ENCODE measurements at regions not wholly inside any gene's neighbourhood (a gene's known extent, or its start where the extent isn't known, plus 50 kb on each side); places are given as distances from the start of the nearest gene placed in this dataset.

DNA sequence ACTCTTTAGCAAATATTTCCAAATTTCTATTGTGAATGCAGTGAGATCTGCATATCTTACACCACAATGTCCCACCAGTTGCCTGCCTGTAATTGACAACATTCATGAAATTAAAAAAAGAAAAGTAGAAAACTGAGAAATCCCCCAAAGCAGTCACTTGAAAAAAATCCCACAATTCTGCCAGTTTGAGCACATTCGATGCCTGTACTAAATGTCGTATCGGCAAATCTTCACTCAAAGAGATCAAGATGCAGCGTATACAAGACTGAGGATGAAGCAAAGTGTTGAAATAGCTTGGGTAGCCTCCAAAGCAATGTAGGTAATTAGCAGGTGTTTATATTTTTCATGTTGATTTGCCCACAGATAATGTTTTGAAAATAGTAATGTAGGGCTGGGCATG is 186.7 kb upstream of the ZEB2 start:
- no peak for DNase-seq

DNA sequence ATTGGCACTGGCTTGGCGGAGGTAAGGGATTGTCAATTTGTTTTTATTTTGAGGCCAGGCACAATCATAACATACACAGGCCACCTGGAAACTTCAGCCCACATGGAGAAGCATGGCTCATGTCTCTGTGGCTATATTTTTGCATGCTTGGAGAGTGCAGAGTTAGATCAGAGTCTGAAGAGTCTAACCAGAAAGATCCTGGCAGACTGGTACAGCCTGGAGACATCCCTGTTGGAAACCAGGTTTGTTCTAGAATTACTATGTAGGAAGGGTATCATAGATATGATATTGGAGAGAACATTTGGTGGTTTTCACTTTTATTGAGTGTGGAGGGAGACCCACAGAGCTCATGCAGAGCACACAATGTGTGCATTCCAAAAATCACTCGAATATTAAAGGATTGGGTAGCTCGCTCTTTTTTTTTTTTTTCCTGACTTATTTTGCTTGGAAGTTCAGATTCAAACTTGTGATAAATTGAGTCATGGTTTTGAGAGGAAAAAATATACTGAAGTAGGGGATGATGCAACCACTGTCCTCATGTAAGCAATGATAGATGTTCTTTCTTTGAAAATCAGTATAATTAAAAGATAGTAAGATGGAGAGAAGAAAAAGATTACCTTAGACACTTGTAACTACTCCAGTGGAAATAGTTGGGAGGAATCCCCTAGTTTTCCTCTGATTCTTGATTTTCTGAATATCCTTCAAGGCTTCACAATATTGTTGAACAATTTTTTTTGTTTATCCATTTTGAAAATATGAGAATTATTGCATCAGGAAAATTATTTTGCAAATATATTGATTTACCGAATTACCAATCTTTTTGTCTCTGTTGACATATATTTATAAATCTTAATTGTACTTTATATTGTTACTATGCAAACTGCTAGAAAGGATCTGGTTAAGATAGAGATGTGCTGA is 185.7 kb upstream of the ZEB2 start:
- DNase-seq: no peak

DNA sequence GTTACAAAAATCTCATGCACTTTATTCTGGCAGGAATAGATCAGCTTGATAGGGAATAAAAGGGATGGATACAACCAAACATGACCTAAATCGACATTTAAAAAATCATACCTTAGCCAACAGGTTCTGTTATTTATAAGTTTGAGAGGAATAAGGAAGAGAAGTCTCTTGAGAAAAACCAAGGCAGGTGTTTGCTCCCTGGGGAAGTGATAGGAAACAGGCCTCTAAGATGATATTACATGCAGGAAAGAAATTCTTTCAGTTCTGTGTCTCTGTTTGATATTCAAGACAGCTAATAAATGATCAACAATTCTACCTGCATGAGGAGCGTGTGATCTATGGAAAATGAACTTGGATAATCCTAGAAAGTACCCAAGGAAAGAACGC is 184.8 kb upstream of the ZEB2 start:
- no peak for DNase-seq

- DNase-seq: peak; percentile 96
Observed at GRCh38 chr2:144703852-144704708, 184.2 kb upstream of the ZEB2 start.

DNA sequence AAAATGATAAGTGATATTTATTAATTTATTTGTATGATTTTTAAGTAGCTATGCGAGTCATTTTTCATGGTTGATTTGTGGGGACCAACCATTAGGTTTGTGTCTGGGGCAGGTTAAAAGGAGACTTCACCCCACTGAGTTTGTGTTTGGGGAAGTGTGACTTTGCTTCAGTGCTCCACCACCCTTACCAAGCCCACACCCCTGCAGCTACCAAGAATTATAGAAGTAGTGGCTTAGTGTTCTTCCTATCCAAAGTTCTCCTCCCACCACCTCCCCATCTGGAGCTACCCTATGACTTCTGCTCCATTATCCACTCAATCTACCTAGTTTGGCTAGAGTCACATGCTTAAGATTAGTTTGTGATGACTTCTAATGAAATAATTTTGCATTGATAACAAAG is 182.1 kb upstream of the ZEB2 start:
- DNase-seq: peak; percentile 66

DNA sequence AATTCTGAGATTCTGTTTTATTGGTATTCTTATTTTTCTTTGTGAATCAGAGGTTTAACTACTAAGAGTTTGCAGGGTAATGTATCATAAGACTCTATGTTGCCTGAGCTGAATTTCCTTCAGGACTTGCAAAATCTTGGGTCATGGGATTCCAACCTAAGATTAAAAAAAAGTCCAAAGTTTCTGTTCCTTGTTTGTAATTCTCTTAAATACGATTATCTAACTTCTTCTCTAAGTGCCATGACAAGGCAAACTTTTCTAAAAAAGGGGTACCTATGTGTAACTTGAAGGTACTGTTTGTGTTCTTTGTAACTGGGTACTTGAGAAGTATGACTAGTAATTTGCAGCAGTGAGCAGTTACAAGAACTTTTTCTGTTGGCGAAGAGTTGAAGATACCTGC is 181.3 kb upstream of the ZEB2 start:
- peak; percentile 90 for DNase-seq

GRCh38 chr2:144698156-144698555 is 178.2 kb upstream of the ZEB2 start:
- no peak for DNase-seq

DNA sequence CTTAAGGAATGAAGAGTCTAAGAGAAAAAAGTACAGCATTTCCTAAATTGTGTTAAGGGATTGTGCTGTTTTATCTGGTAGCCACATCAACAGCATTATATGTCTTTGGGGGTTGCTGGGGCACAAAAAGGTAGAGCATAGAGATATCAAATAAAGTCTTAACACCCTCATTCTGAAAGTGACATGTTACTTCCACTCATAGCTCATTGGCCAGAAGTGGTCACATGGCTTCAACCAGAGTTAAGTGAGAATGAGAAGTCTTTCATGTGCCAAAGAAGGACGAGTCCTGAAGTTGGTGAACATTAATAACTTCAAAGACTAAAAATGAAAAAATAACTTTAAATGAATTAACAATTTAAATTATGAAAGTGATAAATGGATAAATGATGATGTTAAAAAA is 175.7 kb upstream of the ZEB2 start:
- DNase-seq: no peak

DNA sequence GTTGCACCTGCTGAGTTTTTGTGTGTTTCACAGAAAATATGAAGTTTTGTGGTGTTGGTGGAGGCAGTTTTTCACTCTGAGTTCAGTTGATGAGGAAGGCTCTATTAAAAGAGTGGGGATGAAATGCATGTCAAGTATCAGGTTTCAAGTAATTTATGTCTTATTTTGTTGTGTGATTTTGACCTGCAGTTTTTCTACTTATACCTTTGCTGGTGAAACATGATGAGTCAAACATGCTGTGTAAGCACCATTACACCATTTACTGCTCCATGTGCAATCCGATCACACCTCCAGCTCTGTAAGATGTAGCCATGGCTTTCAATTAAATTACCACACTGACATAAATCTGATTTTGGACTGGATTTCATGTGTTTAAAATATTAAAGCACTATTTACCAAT is 174.5 kb upstream of the ZEB2 start:
- DNase-seq: no peak

GRCh38 chr2:144693179-144693578 is 173.3 kb upstream of the ZEB2 start:
- peak; percentile 76 for DNase-seq

DNA sequence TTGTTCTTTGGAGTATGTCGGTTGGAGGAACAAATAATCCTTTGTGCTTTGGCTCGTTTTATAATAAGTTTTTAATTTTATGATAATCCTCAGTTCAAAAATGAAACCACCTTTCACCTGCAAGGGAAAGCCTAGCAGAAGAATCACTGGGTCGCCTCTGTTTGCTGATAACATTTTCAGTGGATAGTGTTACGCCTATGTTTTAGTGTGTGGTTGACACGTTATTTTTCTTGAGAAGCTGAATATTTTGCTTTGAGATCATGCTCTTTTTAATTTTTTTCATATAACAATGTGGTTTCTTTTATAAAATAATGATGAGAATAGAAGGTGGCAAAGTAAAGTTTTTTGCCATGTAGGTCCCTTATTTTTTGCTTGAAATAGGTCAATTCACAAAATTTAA is 172.7 kb upstream of the ZEB2 start:
- no peak for DNase-seq

DNA sequence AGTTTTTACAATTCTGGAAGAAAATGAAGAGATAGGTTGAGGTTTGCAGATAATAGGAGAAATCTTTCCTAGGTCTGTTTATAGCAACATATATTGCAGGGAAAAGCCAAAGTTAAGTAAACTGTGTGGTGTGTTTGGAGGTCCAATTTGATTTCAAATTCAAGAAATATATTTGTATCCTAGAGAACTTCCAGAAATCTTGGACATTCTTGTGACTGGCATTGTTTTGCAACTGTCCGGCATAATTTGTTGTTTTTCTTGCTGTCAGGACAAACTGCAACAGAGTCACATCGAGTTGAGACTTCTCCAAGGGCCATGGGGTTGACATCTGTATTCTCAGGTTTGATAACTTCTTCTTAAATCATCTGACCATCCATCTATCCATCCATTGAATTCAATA is 170.9 kb upstream of the ZEB2 start:
- DNase-seq: no peak

DNA sequence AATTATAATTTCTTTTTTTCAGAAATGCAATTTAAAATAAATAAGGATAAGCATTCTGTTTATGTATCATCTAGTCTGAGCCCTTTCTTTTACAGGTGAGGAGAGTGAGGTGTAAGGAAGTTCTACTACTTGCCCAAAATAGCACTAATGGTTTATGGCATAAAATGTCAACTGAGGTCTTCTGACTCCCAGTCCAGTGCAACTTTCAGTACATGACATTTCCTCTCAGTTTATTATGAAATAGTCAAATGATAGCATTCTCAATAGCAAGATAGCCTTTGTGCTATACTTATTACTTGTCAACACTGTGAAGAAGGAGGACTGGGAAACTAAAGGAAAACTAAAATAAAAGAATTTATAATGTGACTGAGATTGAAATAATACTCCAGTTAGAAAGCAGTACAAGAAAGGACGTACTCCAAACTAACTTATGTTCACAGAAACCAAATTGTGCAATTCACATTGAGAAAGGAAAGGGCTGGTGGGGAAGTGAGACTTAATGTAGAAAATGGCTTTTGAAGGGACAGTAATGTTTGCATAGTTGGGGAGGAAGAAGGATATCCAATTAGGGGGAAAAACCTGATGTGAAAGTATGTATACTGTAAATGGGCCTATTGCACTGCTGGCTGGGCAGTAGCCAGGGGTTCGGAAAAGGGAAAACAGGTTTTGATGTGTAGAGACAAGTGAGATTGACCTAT is 166.7 kb upstream of the ZEB2 start:
- DNase-seq: peak; percentile 93

DNA sequence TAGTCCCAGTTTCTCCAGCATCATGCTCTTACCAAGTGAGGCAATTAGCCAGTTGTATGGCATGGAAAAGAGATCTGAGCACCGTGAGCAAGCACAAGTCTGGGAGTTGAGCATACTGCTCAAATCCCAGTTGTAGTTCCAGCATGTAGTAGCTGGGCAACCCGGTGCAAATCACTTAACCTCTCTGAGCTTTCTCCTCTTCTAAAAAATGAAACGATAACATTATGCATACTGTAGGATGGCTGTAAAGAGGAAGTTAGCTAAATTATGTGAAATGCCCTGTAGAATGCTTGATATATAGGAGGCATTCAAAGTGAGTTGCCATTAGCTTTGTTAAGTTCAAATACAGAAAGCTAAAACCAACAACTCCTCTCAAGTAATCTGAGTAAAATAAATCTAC is 164.0 kb upstream of the ZEB2 start:
- DNase-seq: no peak

- DNase-seq: no peak
Observed at GRCh38 chr2:144683107-144683753, 163.3 kb upstream of the ZEB2 start.

GRCh38 chr2:144682248-144682647 is 162.3 kb upstream of the ZEB2 start:
- peak; percentile 68 for DNase-seq

DNA sequence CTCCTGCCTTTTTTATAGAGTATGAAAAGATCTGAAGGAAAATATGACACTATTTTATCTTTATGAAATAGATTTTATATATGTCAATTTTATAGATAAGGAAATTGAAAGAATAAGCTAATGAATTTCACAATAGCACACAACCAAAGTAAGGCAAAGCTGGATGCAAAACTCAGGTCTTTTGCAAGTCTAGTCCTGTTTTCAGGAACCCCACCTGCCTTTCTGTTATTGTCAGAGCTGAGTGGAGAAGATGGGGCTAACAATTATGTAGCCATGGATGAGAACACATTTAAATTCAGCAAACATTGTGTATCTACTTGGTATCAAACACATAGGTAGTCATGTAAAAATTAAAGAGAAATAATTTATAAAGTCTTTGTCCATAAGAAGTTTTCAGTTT is 161.5 kb upstream of the ZEB2 start:
- DNase-seq: no peak

DNA sequence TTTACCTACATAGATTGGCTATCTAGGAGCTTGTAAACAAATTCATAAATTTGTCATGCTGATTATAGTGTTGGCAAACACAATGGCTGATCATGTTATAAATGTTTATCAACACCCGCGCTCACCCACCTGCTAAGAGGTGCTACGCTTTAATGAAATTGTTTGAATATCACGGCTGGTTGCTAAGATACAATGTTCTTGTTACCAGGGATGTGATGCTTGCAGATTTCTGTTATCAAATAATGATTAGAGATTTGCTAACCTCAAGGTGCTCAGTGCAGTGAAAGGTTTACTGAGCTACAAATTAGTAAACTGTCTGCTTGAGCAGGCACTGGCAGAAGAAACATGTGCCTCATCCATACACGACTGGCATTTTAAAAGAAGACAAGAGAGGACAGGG is 160.0 kb upstream of the ZEB2 start:
- no peak for DNase-seq

DNA sequence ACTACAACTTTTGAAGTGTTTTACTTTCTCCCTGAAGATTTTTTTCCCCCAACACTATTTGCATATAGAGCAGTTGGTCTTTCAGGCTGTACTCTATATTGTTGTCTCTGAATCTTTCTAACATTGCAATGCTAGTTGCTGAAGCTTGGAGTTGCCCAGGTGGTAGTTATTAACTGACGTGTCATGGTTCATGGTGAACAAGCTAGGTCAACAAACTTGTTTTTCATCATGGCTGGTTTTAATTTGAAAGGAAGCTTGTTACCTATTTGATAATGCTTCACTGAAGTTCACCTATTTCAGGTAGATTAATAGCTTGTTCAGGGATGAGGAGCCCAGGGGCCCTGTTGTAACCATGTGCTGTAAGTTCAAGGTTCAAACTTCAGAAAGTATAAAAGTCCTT is 158.8 kb upstream of the ZEB2 start:
- DNase-seq: no peak

GRCh38 chr2:144675731-144676130 is 155.8 kb upstream of the ZEB2 start:
- DNase-seq: no peak

- DNase-seq: no peak
Observed at GRCh38 chr2:144675331-144675730, 155.4 kb upstream of the ZEB2 start.

- DNase-seq: no peak
Observed at GRCh38 chr2:144674071-144674470, 154.2 kb upstream of the ZEB2 start.

DNA sequence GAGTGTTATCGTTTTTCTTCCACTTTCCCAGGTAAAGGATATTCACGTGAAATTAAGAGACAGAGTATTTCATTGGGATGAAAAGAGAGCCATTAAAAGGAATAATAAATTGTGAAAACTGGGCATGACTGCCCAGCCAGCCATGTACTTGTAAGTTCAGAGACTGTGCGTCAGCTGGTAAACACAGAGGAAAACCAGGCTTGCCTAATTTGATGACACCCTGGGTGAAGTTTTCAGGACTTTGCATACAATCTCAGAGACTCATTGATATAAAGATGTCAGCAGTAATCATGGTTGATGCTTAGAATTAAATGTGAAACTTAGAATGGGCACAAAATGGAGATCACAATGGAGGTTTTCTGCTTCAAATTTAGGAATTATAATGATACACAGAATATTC is 153.5 kb upstream of the ZEB2 start:
- DNase-seq: peak; percentile 60
